HG02884 (cell line): ENCODE measurements at regions not wholly inside any gene's neighbourhood (a gene's known extent, or its start where the extent isn't known, plus 50 kb on each side); places are given as distances from the start of the nearest gene placed in this dataset.
"Not testable (repeated sequence)": the region's sequence is repeated elsewhere in the genome, so short reads cannot be mapped to it uniquely, and the experiment has no call there.

ENCODE experiments used
- ATAC-seq: cut with Tn5 transposase; IDR thresholded peaks from one replicate; pipeline ENCODE4 v1.9.1; 2021; ENCODE audit warnings: mild to moderate bottlenecking, moderate library complexity; ENCODE audit not compliant: unreplicated experiment

- ATAC-seq, result no peak
Observed at GRCh38 chrX:138875472-138875871, 164.0 kb upstream of the FGF13 start.

DNA sequence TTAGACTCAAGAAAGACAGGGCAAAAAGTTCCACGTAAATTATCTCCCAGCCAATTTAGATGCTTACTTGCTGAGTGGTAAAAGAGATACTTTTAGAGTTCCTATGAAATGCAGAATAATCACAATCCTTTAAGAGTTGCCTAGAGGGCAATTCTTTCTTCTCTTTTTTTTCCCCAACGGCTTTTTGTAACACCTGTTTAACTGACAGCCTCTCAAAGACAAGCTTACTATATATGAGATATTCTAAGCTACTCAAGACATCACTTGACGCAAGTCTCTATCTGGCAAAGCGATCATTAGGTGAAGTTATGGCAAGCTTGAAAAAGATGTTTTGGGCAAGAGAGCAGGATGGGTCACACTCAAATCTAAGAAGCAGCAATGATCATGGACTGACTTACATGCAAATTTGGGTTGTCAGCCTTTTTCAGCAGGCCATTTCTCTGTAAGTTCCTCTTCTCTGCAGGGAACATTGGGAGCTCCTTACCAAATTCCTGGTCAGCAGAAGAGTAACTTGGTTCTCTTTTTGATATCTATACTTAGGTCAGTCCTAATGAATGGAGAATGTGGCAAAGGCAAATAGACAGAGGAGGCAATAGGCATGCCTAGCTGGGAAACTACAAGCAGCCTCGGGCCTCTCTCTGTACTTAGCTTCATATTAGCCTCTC is 162.9 kb upstream of the FGF13 start:
- ATAC-seq, result no peak

- not testable (repeated sequence) for ATAC-seq
Observed at GRCh38 chrX:138873640-138874039, 162.1 kb upstream of the FGF13 start.

GRCh38 chrX:138872537-138872936 is 161.0 kb upstream of the FGF13 start:
- no peak for ATAC-seq

DNA sequence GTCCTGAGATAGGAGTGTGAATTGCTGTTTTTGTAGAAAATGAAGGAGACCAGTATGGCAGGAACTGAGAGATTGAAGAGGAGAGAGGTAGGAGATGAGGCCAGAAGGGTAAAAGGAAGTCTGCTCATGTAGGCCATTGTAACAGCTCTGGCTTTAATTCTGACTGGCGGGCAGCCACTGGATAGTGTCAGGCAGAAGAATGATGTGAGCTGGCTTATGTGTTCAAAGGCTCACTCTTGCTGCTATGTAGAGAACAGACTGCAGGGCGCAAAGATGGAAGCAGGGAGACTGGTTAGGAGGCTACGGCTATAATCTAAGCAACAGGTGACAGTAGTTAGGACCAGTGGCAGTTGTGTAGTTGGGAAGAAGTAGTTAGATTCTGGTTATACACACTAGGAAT is 160.2 kb upstream of the FGF13 start:
- no peak for ATAC-seq

GRCh38 chrX:138866643-138867042 is 155.1 kb upstream of the FGF13 start:
- no peak for ATAC-seq

GRCh38 chrX:138865093-138865649 is 153.7 kb upstream of the FGF13 start:
- no peak for ATAC-seq

DNA sequence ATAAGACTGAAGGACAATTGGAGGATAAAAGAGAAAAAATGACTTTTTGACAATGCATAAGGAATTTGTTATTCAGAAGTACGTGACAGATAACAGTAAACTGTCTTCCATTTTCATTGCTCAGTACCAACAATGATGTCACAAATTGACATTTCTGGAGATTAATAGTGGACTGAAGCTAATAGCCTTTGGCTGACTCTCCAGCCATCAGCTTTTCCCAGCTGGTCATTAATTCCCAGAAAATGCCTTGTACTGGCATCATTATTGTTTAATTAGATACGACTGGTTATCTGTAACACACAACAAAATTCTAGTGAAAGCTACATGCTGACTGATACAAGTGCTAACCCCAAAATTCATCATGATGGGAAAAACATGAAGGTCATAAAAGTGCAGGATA is 147.9 kb upstream of the FGF13 start:
- no peak for ATAC-seq

DNA sequence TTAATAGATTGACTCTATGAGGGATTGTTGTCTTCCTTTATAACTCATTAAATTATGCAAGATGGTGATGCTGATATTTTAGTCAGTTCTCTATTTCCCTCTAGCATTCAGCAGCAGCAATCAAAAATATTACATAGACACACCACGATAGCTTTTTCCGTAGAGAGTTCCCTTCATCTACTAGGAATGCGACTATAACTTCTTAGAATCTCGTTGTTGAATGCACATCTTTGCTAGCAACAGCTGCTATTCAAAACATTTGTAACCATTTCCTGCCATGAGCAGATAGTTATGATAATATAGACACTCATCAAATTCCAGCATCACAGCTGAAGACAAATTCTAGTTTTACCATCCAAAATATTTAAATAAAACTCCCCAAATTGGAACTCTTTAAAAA is 147.4 kb upstream of the FGF13 start:
- no peak for ATAC-seq

DNA sequence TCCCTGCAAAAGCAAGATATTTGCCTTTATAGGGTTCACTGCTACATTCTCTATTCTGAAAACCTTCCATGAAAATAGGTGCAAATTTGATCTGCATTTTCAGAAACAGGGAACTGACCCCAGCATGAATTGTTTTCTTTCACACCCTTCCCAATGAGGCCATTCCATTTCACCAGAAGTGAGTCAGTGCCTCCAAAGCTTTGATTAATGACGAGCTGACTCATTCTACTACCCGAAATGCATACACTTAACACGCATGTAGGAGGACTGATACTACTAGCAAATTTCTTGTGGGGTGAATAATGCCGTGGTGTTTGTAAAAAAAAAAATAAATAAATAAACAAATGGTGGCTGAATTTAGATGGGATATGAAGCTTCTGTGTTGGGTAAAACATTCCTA is 146.9 kb upstream of the FGF13 start:
- no peak for ATAC-seq

DNA sequence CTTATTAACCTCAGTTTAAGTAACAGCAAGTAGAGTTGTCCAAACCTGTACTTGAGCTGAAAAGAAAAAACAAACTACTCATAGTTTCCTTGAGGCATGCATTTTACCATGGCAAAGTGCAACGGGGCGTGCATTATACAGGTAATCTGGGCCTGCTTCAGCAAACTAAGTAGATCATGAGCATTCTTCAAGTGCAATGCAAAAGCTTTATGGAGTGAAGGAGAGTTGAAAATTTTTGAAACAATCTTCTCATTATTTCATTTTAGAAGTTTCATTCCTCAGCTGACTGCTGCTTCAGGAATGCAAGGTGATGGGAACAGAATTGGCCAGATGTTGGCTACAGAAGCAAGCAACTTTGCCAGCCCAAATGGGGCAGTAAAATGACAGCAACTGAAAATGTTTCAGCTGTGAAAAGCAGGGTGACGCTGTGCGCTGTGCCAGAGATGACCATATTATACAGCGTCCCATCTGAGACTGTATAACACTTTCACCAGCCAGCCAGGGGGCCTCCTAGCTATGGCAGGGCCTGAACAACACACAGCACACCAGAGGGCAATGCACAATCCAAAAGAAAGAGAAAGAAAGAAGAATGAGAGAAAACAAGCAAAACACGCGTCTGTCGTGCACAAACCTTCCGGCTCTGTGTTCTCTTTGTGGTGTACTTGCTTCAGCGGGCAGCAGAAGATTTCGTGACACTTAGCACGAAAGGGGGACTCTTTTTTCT is 145.5 kb upstream of the FGF13 start:
- no peak for ATAC-seq

DNA sequence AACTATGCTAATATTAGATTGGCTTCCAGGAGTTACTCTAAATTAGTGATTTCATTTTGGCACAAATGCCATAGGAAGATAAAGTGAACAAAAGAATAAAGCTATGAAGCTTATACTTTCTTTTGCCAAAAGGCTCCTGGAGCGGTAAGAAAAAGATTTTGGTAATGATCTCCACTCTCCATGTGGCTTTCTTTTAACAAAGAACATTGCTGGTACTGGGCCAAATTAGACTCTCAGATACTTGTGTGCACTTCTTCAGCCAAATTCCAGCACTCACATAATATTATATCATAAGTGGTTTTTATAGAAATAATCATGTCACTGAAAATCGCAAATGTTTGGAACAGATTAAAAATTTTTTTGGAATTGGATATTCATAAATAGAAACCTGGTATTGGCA is 142.4 kb upstream of the FGF13 start:
- no peak for ATAC-seq

DNA sequence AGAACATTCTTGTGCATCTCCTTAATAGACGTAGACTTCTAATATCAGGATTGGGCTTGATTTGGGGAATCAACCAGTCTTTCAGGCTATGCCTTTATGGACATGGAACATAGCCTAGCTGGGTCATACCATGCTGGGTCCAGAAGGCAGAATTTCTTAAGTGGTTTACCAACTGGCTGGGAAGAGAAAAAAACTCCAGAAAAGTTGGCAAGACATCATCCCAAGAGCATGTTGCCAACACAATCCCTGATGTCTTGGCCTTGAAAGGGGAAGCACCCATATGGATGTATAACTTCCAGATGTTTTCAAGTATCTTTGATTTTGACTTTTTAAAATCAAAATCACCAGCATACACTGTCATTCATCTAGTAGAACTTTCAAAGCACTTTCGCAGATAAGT is 138.0 kb upstream of the FGF13 start:
- no peak for ATAC-seq

DNA sequence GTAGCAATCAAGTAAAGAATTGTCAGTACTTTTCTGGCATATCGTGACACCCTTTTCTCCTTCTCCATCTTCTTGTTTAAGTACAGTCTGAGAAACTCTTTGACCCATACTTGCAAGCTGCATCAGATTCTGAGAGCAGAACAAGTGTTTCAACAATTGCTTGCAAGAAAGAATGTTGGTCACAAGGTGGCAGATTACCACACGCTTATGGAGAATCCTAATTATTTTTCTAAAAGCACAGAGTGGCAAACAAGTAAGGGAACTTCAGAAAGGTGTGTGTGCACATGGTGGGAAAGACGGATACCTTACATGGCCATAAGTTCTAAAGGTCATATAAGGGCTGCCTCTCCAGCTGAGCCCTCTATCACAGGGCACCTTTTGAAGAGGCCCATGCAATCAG is 136.4 kb upstream of the FGF13 start:
- ATAC-seq, result no peak

DNA sequence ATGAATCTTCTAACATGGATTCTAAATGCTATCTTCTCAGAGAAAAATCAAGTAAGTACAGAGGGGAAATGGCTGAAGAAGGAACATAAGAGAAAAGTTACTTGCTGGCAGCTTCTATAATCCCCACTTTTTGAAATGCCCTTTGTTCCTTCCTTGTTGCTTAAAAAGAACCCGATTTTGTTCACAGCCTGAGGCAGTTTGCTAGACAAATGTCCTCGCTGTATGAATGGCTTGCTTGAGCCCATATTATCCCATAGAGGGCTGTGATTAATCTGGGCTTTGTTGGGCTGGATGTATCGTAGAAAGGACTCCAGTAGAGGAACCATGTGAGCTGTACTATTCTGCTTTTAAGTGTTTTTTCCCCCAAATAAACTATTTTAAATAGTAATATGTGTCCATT is 134.3 kb upstream of the FGF13 start:
- no peak for ATAC-seq

DNA sequence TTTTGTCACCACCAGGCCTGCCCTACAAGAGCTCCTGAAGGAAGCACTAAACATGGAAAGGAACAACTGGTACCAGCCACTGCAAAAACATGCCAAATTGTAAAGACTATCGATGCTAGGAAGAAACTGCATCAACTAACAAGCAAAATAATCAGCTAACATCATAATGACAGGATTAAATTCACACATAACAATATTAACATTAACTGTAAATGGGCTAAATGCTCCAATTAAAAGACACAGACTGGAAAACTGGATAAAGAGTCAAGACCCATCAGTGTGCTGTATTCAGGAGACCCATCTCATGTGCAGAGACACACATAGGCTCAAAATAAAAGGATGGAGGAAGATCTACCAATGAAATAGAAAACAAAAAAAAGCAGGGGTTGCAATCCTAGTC is 95.9 kb upstream of the FGF13 start:
- not testable (repeated sequence) for ATAC-seq

- ATAC-seq, result no peak
Observed at GRCh38 chrX:138794246-138794645, 82.7 kb upstream of the FGF13 start.

DNA sequence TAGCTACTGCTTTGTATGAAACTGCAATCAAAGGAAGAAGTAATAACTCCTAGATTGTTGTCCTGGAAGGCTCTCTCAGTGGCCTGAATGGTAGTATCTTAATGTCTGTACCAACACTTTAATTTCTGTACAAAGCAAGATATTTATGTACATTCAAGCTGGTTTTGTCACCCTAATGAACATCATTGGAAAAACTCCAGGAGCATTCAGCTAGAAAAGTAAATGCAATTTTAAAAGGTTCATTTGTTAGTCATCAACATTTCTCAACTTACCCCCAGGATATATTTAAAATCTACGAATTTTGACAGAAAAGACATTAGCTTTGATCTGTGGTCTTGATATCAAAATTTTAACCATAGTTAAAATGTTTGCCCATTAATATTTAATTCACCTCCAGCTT is 80.0 kb upstream of the FGF13 start:
- no peak for ATAC-seq

DNA sequence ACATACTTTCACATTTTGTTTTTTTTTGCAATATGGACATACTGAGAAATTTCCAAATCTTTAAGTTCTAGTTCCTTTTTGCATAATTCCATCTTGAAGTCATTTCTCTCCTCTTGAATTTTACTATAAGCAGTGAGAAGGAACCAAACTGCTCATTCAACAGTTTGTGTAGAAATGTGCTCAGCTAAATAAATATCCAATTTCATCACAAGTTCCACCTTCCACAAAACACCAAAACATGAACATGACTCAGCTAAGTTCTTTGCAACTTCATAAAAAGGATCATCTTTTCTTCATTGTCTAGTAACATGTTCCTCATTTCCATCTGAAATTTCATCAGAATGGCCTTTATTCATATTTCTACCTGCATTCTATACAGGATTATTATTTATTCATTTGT is 77.3 kb upstream of the FGF13 start:
- ATAC-seq, result no peak

- ATAC-seq, result not testable (repeated sequence)
Observed at GRCh38 chrX:138778576-138778909, 67.0 kb upstream of the FGF13 start.

GRCh38 chrX:138777908-138778575 is 66.5 kb upstream of the FGF13 start:
- ATAC-seq, result not testable (repeated sequence)

DNA sequence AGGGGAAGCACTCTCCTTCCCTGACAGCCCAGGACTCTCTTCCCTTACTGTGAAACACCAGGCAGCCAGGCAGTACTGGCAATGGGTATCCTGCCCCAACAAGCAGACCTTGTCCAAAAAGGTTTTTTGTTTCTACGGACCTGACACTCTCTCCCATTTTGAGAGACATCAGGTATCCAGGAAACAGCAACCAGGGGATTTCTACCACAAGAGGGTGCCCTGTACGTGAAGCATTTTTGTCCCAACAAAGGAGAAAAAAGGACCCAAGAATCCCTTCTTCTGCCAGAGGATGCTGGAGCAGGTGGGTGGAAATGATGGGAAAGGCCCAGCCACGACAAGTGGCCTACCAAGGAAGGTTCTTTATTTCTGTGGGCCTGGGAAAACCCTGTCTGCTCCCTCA is 65.7 kb upstream of the FGF13 start:
- ATAC-seq, result no peak
